GM21723 (cell line): ENCODE measurements at regions not wholly inside any gene's neighbourhood (a gene's known extent, or its start where the extent isn't known, plus 50 kb on each side); places are given as distances from the start of the nearest gene placed in this dataset.
"Not testable (repeated sequence)": the region's sequence is repeated elsewhere in the genome, so short reads cannot be mapped to it uniquely, and the experiment has no call there.

ENCODE experiments used
- ATAC-seq: cut with Tn5 transposase; IDR thresholded peaks from one replicate; pipeline ENCODE4 v1.9.1; 2021; ENCODE audit warnings: mild to moderate bottlenecking, moderate library complexity; ENCODE audit not compliant: unreplicated experiment

GRCh38 chr1:208344202-208344857 is 100.1 kb upstream of the PLXNA2 start:
- ATAC-seq = no peak

GRCh38 chr1:208347191-208347590 is 103.0 kb upstream of the PLXNA2 start:
- ATAC-seq = no peak

DNA sequence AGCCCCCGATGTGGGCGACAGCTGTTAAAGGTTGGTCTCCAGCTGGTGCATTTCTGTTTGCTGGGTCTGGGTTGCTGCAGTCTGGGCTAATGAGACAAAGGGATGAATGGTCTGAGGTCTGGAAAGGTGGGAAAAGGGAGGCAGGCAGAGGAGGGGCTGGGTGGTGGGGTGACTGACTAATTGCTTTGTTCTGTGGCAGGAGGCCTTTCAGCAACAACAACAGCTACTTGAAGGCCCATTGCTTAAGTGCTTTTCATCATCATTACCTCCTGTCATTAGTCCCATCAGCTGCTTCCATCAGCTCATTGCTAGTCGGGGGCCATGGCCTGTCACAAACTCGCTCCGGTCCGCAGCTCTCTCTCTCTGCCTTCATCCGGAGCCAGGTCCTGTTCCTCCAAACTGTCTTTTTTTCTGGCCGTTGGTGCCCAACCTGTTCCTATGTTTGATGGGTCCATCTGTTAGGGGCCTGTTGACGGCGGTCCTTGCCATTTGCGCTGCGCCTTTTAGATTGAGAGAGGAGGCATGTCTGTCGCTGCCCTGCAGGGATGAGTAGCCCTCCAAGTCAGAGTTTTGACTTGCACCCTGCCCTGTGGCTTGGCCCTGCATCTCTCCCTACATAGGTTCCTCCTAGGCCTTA is 105.6 kb upstream of the PLXNA2 start:
- no peak for ATAC-seq

GRCh38 chr1:208350815-208351214 is 106.6 kb upstream of the PLXNA2 start:
- ATAC-seq = no peak

GRCh38 chr1:208351838-208352237 is 107.7 kb upstream of the PLXNA2 start:
- ATAC-seq = no peak

DNA sequence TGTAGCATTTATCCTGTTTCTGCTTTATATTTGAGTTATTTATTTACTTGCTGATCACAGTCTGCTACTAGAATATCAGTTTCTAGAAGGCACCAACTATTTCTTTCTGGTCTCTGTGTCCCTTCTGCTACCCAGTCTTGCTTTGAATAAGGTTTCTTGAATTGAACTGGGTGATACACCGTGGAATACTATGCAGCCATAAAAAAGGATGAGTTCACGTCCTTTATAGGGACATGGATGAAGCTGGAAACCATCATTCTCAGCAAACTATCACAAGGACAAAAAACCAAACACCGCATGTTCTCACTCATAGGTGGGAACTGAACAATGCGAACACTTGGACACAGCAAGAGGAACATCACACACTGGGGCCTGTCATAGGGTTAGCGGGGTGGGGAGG is 109.6 kb upstream of the PLXNA2 start:
- ATAC-seq = not testable (repeated sequence)

GRCh38 chr1:208357644-208358507 is 113.7 kb upstream of the PLXNA2 start:
- ATAC-seq = no peak

GRCh38 chr1:208358651-208359050 is 114.5 kb upstream of the PLXNA2 start:
- ATAC-seq = no peak

- ATAC-seq = no peak
Observed at GRCh38 chr1:208362011-208362410, 117.8 kb upstream of the PLXNA2 start.

DNA sequence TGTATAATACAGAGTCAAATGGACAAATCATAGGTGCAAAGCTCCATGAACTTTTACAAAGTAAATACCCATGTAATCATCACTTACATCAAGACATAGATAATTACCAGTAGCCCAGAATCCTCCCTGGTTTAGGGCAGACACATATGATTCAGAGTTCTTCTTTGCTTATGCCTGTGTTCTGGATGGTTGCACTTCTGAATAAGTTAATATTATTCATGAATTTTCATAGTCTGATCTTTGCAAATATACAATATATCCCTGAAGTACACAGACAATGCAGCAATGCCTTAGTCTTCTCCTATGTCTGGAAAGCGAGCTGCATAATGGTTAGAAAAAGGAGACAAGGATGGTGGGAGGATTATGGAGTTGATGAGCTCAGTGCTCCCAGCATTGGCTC is 122.4 kb upstream of the PLXNA2 start:
- no peak for ATAC-seq

DNA sequence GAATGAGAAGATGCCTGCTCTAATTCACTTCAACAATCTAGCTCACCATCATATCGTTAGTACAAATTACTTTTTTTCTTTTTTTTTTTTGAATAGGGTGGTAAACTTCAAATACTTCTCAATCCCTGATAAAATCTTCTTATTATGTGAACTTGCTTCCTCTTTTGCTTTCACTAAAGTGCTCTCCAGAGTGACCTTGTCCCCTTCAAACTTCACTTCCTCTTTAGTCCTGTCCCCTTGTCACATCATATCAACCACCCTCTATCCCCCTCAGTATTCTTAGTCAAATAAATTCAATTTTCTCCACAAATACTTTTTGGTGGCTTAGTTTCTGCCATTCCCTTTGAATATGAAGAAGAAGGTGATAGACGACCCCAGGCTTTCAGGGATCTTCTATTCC is 124.9 kb upstream of the PLXNA2 start:
- ATAC-seq = no peak

DNA sequence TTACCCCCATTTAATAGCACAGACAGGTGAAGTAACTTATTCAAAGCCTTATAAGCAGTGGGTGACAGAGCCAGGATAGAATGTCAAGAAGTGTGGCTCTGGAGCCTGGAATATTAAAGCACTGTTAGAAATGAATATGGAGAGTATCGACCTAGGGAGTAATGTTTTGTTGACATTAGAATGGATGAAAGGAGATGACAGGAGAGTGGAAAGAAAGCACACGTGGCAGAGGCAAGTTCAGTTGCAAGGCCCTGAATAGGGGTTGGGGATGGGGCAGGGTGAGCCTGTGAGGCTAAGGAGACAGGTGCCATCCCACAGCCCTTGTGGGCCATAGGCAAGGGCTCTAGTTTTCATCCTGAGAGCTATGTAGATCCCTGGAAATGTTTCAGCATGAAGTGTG is 125.5 kb upstream of the PLXNA2 start:
- no peak for ATAC-seq

- ATAC-seq = no peak
Observed at GRCh38 chr1:208374391-208374941, 130.3 kb upstream of the PLXNA2 start.

GRCh38 chr1:208381481-208381880 is 137.3 kb upstream of the PLXNA2 start:
- ATAC-seq = no peak

- ATAC-seq = no peak
Observed at GRCh38 chr1:208387908-208388811, 144.0 kb upstream of the PLXNA2 start.

GRCh38 chr1:208393416-208393815 is 149.2 kb upstream of the PLXNA2 start:
- no peak for ATAC-seq

- ATAC-seq = no peak
Observed at GRCh38 chr1:208393826-208394225, 149.6 kb upstream of the PLXNA2 start.

DNA sequence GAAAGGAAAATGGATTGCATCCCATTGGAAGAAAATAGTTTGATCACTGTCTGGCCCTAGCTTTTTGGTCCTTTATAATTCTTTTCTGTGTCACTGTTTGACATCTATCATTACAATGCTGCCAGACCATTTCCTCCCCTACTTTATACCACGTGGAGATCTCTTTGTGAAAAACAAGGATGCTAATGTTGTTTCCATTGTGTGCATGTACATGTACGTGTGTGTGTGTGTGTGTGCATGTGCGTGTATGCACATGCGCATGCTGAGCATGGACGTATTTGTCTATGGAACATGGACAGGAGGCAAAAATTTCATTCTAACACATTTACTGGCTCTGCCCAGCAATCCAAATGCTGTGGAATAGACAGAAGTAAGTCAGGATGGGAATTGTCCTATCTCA is 153.1 kb upstream of the PLXNA2 start:
- no peak for ATAC-seq

DNA sequence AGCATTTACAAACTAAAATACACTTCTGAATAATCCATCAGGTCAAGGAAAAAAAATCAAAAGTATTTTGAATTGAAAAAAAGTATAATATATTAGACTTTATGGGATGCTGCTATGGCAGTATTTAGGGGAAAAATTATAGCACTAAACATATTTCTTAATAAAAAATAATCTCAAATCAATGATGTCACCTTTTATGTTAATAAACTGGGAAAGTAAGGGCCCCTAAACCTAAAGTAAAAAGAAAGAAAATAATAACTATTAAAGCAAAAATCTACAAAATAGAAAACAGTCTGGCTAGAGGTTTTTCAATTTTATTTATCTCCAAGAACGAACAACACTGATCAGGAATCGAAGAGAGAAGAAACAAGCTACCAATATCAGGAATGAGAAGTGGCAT is 160.8 kb upstream of the PLXNA2 start:
- no peak for ATAC-seq

DNA sequence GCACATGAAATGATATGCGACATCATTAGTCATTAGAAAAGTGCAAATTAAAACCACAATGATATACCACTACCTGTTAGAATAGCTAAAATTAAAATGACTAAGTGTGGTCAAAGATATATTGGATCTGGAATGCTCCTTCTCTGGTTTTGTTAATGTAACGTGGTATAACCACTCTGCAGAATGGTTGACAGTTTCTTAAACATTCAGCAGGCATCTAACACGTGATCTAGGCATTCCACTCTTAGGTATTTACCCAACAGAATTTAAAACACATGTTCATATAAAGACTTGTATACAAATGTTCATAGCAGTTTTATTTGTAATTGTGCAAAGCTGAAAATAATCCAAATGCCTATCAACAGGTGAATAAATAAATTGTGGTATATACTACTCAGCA is 165.0 kb upstream of the PLXNA2 start:
- ATAC-seq = no peak

DNA sequence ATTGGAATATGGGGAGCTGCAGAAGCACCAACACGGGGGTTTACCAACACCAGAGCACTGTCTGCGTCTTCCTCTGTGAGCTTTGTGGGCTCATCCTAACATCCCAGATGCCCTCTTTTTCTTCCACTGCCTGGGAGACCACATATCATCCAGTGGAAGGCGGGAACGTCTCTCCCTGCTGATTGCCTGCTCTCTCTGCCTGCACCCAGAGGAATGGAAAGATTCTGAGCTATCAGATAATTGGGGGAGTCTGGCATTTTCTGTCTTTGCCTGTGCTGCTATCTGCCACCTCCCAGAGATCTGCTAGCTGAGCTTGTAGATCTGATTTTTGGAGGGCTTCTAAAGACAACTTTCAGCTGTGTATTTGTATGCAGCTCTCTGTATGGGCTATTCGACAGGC is 166.2 kb upstream of the PLXNA2 start:
- no peak for ATAC-seq
